HuH-7.5 (cell line): ENCODE measurements at regions not wholly inside any gene's neighbourhood (a gene's known extent, or its start where the extent isn't known, plus 50 kb on each side); places are given as distances from the start of the nearest gene placed in this dataset.
A peak's percentile ranks its signal among the peaks of the same experiment; 100 is the strongest.

ENCODE experiments used
- DNase-seq: peaks from one replicate; pipeline ENCODE4 v3.0.0; 2011; ENCODE audit warnings: low spot score

DNA sequence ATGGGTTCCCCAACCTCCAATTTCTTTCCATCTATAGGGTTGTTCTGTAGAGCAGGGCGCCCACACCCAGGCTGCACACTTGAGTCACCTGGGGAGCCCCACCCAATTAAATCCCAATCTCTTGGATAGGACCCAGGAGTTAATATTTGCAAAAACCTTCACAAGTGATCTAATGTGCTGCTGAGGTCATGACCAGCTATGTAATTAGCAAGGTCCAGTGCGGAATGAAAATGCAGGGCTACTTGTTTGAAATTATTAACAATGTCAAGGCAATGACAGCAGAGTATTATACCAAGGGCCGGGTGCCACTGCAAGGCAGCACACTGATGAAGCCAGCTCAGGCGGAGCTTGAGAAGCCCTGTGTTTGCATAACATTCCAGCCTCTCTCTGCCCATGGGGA lies 302.7 kb downstream of the MAF start:
- DNase-seq, result no peak

DNA sequence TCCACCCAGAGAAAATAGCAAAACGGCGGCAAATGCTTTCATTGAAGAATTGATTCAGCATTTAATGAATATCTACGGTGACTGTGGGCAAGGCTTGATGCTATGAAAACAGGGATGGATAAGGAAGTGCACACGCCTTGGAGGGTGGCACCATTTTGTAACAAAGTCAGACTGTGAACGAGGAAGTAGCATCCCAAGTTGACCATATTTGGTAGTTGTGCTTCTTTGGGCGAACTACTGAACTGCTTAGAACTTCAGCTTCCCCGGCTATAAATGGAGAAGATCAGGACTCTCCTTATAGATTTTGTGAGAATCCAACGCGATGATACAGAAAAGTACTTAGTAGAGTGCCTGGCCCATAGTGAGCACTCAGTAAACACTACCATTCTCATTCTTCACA lies 303.2 kb downstream of the MAF start:
- DNase-seq, result no peak

- no peak for DNase-seq
These were observed 304.0 kb downstream of the MAF start for GRCh38 chr16:79296491-79296890.

DNA sequence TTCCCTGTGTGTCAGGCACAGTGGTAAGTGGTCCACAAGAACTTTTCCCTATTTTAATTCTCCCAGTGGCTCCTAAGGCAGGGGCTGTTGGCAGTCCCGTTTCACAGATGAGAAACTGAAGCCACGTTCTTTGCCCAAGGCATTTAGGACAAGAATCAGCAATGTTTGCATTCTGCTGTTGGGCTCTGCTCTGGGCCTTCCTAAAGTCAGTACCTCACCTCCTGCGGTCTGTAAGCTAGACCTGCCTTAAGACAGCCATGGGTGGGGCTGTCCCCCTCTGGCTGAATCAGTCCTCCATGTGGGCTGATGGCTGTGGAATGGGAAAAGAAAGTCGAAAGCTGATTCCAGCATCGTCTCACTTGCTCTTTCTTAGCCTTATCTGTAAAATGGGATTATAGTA lies 304.8 kb downstream of the MAF start:
- no peak for DNase-seq

- DNase-seq, result no peak
These were observed 305.4 kb downstream of the MAF start for GRCh38 chr16:79295162-79295561.

DNA sequence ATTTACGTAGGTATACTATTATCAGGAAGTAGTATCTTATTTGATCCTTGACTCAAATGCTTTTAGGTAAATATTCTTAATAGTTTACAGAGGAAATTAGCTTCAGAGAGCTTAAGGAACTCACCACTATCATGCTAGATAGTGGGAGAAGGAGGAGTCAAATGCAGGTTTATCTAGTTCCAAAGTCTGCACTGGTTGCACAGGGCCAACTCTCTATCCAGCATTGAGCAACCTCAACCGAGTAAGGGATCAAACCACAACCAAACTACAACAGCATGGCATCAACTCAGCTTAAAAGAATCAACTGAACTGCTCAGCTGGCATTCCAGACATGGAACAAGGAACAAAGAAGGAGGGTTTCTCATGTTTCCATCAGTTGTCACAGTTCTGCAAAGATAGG lies 306.0 kb downstream of the MAF start:
- DNase-seq, result peak; percentile 47

DNA sequence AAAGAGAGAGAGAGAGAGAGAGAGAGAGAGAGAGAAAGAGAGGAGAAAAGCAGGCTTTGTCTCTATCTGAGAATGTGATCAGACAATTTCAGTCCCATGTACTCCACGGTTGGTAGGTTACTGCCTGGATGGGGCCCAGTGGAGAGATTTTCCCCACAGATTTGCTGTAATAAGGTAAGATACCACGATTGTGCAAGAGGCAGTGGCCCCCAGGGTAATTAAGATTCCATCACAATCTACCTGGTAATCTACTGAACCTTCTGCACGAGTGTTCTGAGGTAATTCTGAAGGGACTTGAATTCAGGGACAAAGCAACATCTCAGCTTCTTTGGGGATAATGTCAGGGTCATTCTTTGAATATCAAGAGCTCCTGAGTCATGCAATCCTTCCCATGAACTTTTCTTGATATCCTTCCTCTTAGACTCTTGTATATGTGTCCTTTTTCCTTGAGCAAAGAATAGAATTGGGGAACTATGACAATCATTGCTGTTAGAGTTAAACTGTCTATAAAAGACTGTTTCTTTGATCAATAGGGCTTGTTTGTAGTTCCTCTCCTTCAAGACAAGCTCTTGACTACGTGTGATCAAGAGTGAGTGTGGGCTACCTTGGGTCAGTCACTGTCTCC lies 306.6 kb downstream of the MAF start:
- DNase-seq, result no peak

- no peak for DNase-seq
These were observed 312.5 kb downstream of the MAF start for GRCh38 chr16:79288066-79288465.

DNA sequence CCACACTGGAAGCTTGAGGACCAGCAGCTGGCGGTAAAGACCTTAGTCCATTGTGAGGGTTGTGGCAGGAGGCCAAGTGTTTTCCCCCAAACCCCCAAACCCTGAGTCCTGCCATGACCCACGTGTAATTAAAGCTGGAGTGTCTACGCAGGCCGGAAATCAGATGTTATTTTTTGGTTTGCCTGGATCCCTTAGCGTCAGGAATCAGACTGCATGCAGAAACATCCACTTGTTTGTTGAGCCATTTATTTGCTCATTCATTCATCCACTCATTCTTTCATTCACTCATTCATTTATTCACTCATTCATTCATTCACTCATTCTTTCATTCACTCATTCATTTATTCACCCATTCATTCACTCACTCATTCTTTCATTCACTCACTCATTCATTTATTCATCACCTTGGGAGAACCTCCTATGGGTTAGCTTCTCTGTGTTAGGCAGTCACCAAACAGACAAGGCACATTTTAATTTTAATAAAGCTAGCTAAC lies 313.1 kb downstream of the MAF start:
- DNase-seq, result no peak

DNA sequence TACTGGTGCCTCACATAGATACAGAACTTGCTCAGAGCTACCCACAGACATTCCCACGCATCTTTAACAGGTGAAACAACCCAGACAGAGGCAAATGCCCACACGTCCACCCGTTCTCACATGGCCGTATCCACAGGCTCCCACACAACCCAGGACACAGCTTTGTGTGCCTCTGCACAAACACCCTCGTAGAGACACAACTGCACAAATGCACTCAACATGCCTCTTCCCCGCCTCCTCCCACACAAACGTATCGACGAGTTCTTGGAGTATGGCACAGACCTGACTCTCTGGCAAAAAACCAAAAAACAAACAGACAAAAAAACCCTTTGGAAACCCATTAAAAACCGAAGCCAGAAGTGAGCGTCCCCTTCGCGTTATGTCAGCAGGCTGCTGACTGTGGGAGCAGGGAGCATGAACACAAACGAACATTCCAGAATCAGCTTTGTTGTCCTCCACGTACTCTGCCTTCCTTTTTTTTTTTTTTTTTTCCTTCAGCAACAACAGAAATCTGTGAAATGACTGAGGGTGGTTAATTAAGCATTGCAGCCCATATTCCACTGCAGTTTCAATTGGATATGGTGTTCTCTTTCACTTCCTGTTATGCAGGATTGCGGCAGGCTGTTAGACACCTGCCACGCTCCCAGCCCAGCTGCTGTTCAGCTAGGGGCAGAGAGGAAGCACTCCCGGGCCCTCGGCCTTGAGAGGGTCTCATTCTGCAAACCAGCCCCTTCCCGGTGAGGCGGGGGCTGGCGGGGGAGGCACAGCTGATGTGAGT lies 313.7 kb downstream of the MAF start:
- no peak for DNase-seq

GRCh38 chr16:79284766-79285165 lies 315.8 kb downstream of the MAF start:
- DNase-seq, result no peak

DNA sequence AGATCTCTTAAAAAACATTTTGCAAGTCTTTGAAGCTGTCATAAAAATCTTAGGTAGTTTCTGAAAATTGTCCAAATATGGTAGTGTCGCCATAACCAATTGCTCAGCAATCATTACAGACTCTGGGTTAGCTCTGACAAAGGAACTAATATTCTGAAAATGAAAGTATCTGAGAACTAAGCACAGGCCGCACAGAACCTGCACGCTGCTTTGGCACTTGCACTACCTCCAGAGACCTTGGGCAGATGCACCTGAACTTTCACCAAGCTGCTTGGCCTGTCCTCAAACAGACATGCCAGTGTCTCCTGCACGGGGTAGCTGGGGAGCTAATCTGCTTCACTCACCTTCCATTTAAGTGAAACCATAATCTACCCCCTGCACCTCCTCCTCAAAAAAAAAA lies 317.0 kb downstream of the MAF start:
- DNase-seq, result no peak

DNA sequence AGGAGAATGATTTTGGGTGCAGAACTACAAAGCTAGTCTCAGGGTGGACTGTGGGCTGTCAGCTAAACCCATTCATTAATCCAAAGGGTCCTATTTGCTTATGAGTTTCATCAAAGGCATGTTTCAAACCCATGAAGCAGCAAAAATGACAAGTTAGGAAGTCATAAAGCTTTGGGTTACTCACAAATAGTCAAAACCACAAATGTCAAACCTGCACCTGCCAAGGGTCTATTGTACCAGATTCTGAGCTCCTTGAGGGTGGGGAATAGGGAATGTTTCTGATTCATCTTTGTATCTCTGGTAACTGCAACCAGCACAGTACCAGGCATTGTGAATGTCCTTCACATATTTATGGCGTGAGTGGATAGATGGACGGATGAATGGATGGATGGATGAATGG lies 317.7 kb downstream of the MAF start:
- no peak for DNase-seq

GRCh38 chr16:79278506-79278905 lies 322.0 kb downstream of the MAF start:
- DNase-seq, result no peak

- no peak for DNase-seq
These were observed 324.0 kb downstream of the MAF start for GRCh38 chr16:79276501-79276900.

- no peak for DNase-seq
These were observed 326.3 kb downstream of the MAF start for GRCh38 chr16:79274264-79274663.

DNA sequence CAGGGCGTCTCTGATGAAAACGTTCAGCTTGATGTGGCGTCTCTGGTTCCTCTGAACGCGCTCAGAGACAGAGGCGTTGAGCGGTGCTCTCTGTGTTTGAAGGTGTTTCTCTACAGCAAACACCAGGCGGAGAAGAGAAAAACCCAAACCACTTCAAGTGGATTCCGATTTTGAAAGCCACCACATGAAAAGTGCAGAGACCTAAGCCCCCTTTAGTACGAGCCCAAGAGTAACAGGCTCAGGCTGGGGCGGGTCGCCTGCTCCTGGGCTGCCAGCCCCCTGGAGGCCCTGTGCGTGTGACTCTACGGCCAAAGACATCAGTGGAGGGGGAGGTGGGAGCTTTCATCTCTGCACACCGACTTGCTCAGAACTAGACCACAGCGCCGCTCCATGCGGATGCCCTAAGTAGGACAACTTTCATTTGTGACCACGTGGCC lies 328.4 kb downstream of the MAF start:
- no peak for DNase-seq

DNA sequence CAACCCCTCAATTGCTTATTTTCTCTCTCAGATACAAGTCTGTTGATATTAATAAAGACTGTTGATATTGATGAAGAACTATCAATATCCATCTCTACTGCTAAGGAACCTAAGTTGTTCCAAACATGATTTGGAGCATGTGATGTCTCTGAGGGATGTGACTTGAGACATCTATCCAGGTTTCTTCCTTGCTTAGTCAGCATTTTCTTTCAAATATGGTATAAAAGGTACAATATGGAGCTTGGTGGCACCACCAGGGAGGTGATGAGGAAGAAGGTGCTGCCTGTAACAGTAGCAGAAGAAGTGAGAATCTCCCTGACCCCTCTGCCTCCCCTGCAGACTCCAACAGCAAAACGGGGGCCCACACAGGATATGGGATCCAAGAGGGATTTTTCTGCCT lies 329.0 kb downstream of the MAF start:
- no peak for DNase-seq

DNA sequence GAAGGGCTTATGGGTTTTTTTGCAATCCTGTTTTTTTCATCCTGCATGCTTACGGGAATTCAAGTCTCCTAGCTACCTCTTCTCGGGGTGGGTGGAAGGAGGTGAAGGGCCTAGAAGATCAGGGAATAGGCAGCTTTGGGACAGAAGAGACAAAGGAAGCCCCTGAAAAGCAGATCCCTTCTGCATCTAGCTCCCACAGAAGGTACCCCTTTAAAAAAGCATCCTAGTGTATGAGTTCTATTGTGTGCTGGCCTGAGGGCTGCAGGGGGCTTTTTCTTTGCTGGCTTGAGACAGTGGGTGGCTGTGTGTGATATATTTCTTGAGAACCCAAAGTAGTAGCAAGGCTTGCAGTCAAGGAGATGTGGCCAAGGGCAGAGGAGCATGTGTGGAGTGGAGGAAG lies 330.5 kb downstream of the MAF start:
- DNase-seq, result no peak

- no peak for DNase-seq
These were observed 331.2 kb downstream of the MAF start for GRCh38 chr16:79269211-79269863.

- no peak for DNase-seq
These were observed 332.8 kb downstream of the MAF start for GRCh38 chr16:79267781-79268180.

- no peak for DNase-seq
These were observed 333.4 kb downstream of the MAF start for GRCh38 chr16:79267146-79267545.

DNA sequence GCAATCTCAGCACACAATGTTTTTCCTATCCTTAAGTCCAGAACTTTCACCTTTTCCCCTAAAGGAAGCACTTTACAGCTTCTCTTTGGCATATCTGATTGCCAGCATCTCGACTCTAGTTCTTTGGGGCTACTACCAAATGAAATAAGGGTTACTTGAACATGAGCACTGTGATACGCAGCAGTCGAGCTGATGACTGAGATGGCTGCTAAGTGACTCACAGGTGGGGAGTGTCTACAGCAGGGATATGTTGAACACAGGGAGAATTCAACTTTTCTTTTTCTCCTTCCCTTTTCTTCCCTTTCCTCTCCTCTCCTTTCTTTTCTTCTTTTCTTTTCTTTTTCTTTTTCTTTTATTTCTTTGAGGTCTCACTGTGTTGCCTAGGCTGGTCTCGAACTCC lies 334.8 kb downstream of the MAF start:
- DNase-seq, result no peak
